AG04450 (cell line): ENCODE measurements at regions not wholly inside any gene's neighbourhood (a gene's known extent, or its start where the extent isn't known, plus 50 kb on each side); places are given as distances from the start of the nearest gene placed in this dataset.
A peak's percentile ranks its signal among the peaks of the same experiment; 100 is the strongest.

Experiments
- CTCF ChIA-PET: fragments of 300-600, 350-600 bp; formaldehyde crosslinking; extraction: SDS; loops from one replicate; lab custom pipeline; 2022; ENCODE audit warnings: antibody characterized with exemption, inconsistent platforms; lab: Charles Lee
- POLR2A ChIA-PET: fragments of 350-600 bp; formaldehyde crosslinking; extraction: SDS; loops from one replicate; lab custom pipeline; 2021; ENCODE audit warnings: antibody characterized with exemption, inconsistent platforms; lab: Yijun Ruan, JAX
- DNase-seq: peaks from one replicate; pipeline ENCODE4 v3.0.0-alpha.2; 2011; ENCODE audit warnings: low read depth, low spot score
- H3K27ac ChIP-seq: one replicate; pipeline ENCODE4 v1.5.1; 2012; ENCODE audit warnings: low read depth, low read length, control low read depth
- H3K27me3 ChIP-seq: one replicate; pipeline ENCODE4 v1.6.0; 2012; ENCODE audit warnings: low read length; ENCODE audit not compliant: control insufficient read depth, insufficient read depth
- H3K4me3 ChIP-seq: 2 replicates; pipeline ENCODE4 v1.5.1; 2011; ENCODE audit warnings: mild to moderate bottlenecking, low read depth, low read length, control low read depth
- H3K9me3 ChIP-seq: 2 replicates; pipeline ENCODE4 v1.5.1; 2012; ENCODE audit warnings: low read length; ENCODE audit not compliant: control insufficient read depth, insufficient read depth
- TF ChIP-seq, protein P1 (sequence below): IDR thresholded peaks from 2 replicates; pipeline ENCODE4 v1.5.1; 2011; ENCODE audit warnings: low read depth, low read length, control low read depth, inconsistent platforms

DNA sequence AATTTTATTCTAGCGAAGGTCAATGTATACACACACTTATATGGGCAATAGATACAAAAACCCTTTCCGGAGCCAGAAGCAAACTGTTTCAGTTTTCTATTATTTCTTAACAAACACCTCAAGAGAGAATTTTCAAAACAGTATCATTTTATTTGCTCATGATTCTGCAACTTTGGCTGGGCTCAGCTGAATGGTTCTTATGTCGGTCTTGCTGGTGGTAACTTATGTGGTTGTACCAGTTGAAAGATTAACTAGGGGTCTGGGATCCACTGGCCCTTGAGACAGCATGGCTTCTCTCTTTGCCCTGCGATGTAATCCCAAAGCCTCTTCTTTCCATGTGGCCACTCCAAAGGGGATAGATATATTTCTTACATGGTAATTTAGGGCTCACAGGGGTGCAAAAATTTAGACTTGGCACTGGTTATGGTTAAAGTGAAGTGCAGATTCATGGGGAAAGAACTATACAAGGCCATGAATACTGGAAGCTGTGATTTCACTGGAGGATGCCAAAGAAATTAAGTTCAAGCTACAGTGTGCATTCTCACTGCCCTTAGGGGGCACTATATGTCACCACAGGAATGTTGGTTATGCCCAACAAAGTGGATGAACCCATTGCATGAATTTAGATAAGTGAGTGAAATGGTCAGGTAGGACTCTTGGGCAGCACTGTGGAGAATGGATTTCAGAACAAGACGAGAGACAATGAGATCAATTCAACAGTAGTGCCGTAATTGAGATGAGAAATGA lies 94.3 kb upstream of the NAV3 start:
- CTCF ChIA-PET: interaction anchor here (1.1 to 1.8 kb wide), 2 partner anchors 12 to 189 kb away, joined by 4 to 5 read pairs; no protein-coding TSS in a partner anchor
- TF ChIP-seq, protein P1, sequence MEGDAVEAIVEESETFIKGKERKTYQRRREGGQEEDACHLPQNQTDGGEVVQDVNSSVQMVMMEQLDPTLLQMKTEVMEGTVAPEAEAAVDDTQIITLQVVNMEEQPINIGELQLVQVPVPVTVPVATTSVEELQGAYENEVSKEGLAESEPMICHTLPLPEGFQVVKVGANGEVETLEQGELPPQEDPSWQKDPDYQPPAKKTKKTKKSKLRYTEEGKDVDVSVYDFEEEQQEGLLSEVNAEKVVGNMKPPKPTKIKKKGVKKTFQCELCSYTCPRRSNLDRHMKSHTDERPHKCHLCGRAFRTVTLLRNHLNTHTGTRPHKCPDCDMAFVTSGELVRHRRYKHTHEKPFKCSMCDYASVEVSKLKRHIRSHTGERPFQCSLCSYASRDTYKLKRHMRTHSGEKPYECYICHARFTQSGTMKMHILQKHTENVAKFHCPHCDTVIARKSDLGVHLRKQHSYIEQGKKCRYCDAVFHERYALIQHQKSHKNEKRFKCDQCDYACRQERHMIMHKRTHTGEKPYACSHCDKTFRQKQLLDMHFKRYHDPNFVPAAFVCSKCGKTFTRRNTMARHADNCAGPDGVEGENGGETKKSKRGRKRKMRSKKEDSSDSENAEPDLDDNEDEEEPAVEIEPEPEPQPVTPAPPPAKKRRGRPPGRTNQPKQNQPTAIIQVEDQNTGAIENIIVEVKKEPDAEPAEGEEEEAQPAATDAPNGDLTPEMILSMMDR: no peak

DNA sequence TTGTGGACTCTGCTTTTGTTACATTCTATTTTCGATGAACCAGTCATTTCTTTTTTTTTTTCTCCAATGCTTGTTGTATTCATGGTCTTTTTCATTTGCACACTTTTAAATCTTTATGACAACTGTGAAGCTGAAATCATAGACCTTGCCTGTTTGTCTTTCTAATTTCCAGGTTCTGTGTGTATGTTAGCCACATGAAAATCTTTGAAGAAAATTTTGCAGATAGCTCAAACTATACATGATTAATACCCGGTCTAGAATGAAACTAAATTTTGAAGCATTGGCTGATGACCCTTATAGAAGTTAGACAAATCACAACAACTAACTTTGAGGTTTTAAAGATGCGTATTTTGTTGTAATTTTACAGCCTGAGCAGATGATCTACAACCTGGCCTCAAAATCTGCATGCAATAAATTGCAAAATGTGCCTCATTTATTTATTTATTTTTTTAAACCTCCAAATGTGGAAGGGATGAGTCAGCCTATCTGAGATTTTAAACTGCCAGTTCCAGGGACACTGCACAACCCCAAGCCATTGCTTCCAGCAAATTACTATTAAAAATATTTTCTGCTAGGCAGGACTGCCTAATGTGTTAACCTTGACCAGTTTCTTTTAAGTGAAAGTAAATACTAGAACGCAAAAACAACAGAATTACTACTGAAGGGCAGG lies 96.3 kb upstream of the NAV3 start:
- Histone ChIP-seq H3K9me3 (no peaks in the 10 kb centered on the region), H3K4me3 (no peak overlapping the region), H3K27ac (no peak overlapping the region), H3K27me3 (no peaks in the 10 kb centered on the region)
- CTCF ChIA-PET: interaction anchor here (0.8 to 1.8 kb wide), 3 partner anchors 13 to 191 kb away, joined by 3 to 5 read pairs (median 4); no protein-coding TSS in a partner anchor
- POLR2A ChIA-PET: no interaction called here
- DNase-seq: no peak
- TF ChIP-seq, protein P1: no peak

More for the DNA sequence above, 94.3 kb upstream of the NAV3 start:
- no peaks in the 10 kb centered on the region for H3K9me3 ChIP-seq
- H3K27ac ChIP-seq: no peak overlapping the region
- DNase-seq: no peak
- no peak overlapping the region for H3K4me3 ChIP-seq
- H3K27me3 ChIP-seq: no peaks in the 10 kb centered on the region
- POLR2A ChIA-PET: no interaction called here

DNA sequence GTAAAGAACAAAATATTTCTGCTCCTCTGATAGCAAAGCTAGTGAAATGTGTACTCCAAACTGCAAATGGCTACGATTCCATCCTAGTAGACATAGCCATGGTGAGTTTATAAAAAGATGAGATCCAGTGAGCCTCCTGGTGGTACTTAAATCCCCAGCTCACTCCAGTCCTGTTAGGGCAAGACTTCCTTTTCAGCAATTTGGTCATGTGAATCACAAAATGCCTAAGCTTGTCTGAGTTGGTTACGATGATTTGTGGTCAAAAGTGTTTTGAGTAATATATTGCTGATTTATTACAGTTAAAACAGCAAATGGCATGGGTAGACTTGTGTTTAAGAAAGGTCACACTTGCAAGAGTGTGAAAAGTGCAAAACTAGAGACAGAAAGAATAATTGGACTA lies 102.7 kb upstream of the NAV3 start:
- Histone ChIP-seq H3K9me3 (no peaks in the 10 kb centered on the region), H3K4me3 (no peak overlapping the region), H3K27ac (no peak overlapping the region), H3K27me3 (no peaks in the 10 kb centered on the region)
- POLR2A ChIA-PET: no interaction called here
- TF ChIP-seq, protein P1: no peak
- DNase-seq: no peak
- CTCF ChIA-PET: interaction anchor here (2.1 kb wide), 1 partner anchor 197 kb away, joined by 15 read pairs; no protein-coding TSS in a partner anchor

DNA sequence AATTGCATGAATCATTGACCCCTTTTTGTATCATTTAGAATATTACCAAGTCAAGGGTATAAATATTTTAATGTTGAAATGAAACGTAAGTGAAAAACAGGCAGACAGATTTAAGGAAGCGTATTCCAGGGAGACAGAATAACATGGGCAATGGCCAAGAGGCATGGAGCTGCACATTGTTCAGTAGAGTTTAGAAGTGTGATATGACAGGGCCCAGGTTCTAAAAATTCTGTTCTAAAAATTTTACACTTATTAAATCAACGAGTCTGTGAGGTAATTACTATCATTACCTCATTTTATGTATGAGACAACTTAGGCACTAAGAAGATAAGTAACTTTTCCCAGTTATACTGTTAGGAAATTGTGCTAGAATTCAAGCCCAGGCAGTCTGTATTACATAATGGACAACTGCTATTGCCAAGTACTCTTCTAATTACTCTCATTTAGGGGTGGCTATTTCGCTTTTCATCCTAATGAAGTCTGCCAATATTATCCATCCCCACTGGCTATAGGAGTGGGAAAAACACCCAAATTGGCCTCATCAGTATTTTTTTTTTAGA lies 103.2 kb upstream of the NAV3 start:
- ChIA-PET POLR2A (no interaction called here), CTCF (interaction anchor here (2.1 kb wide), 1 partner anchor 197 kb away, joined by 15 read pairs; no protein-coding TSS in a partner anchor)
- Histone ChIP-seq H3K9me3 (no peaks in the 10 kb centered on the region), H3K27me3 (no peaks in the 10 kb centered on the region), H3K4me3 (no peak overlapping the region), H3K27ac (no peak overlapping the region)
- DNase-seq: no peak
- TF ChIP-seq, protein P1: no peak

DNA sequence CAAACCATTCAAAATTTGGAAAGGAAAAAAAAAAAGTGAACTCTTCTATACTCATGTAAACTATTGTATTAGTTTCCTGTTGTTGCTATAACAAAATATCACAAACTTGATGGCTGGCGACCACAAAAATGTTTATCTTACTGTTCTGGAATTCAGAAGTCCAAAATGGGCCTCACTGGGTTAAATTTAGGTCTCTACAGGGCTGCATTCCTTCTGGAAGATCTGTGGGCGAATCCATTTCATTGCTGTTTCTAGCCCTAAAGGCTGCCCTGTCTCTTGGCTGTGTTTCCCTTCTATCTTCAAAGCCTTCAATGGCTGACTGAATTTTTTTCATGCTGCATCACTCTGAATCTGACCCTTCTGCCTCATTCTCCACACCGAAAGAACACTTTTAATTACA lies 105.1 kb upstream of the NAV3 start:
- ChIA-PET POLR2A (no interaction called here), CTCF (interaction anchor here (1.2 to 1.9 kb wide), 3 partner anchors 196 to 573 kb away, joined by 4 to 123 read pairs (median 8); no protein-coding TSS in a partner anchor)
- Histone ChIP-seq H3K27ac (no peak overlapping the region), H3K27me3 (no peaks in the 10 kb centered on the region), H3K9me3 (no peaks in the 10 kb centered on the region), H3K4me3 (no peak overlapping the region)
- DNase-seq: peak; percentile 32
- TF ChIP-seq, protein P1: no peak
